ENCODE measurements at regions not wholly inside any gene's neighbourhood (a gene's known extent, or its start where the extent isn't known, plus 50 kb on each side); places are given as distances from the start of the nearest gene placed in this dataset.

GRCh38 chr3:73136941-73137340 is 75.5 kb downstream of the EBLN2 start:
- DNase-seq (ENCODE audit: low read depth), result no peak
- peaks cover 7% of the 10 kb centered on the region for H3K9me3 Mint-ChIP-seq (ENCODE audit: unreplicated experiment)
- H3K4me1 Mint-ChIP-seq (ENCODE audit: low read depth, unreplicated experiment), result no peaks in the 10 kb centered on the region
- Histone ChIP-seq H2AFZ (ENCODE audit: low read depth, low read length) (no peak overlapping the region), H3K4me3 (ENCODE audit: insufficient read depth, low read depth, low read length) (no peak overlapping the region), H3K79me2 (ENCODE audit: insufficient read depth, low read length) (no peaks in the 10 kb centered on the region), H3K4me2 (ENCODE audit: low read length) (no peak overlapping the region), H3K27ac (ENCODE audit: low read depth, low read length) (no peak overlapping the region), H3K9ac (ENCODE audit: low read length) (no peak overlapping the region), H3K27me3 (ENCODE audit: insufficient read depth, low read length) (peaks cover 6% of the 10 kb centered on the region), H3K4me1 (ENCODE audit: insufficient read depth, low read length) (no peaks in the 10 kb centered on the region), H3K36me3 (ENCODE audit: insufficient read depth, low read length) (no peaks in the 10 kb centered on the region), H4K20me1 (ENCODE audit: insufficient read depth, low read length) (no peaks in the 10 kb centered on the region), H3K9me3 (ENCODE audit: insufficient read depth, low read depth, low read length) (no peaks in the 10 kb centered on the region)
- no peaks in the 10 kb centered on the region for H3K36me3 Mint-ChIP-seq (ENCODE audit: low read depth, unreplicated experiment)
- H3K27ac Mint-ChIP-seq (ENCODE audit: unreplicated experiment), result no peak overlapping the region
- no peaks in the 10 kb centered on the region for H3K27me3 Mint-ChIP-seq (ENCODE audit: low read depth, unreplicated experiment)
- FAIRE-seq, result no peak
- no peak overlapping the region for H3K4me3 Mint-ChIP-seq (ENCODE audit: unreplicated experiment)
- TF ChIP-seq CTCF (IDR thresholded peaks at IDR 0.05; ENCODE audit: insufficient read depth, low read depth, low read length), result no peak
- TF ChIP-seq EZH2 (IDR thresholded peaks at IDR 0.05; ENCODE audit: insufficient read depth, low read length), result no peak

DNA sequence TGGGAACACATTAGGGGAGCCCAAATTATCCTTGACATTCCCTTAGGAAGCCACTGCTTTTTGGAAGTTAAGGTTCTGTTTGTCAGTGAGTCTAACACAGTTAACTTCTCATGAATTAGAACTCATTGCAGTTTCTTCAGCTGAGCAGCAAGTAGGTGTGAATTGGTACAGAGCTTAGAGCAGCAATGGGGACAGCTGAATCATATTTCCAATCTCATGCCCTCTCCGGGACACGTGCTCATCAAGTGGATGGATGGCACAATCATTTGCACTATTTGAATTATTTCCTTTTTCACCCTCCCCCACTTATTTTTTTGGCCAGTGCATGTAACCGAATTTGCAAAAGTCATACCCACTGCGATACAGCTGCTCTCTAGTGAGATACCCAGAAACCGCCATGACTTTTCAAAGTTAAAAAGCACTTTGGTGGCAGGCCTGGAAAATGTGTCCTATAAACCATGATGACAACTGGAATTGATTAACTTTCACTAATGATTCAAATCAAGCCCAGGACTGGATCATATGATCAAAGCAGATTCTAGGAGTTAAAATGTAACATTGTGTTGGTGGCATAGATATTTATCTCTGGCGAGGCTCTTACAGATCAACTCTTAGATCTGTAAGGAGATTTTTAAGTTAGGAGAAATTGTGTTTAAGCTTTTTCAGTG is 76.4 kb downstream of the EBLN2 start:
- FAIRE-seq (no peak), DNase-seq (ENCODE audit: low read depth) (no peak)
- Histone ChIP-seq H3K36me3 (ENCODE audit: insufficient read depth, low read length) (no peaks in the 10 kb centered on the region), H4K20me1 (ENCODE audit: insufficient read depth, low read length) (no peaks in the 10 kb centered on the region), H3K4me3 (ENCODE audit: insufficient read depth, low read depth, low read length) (no peak overlapping the region), H3K4me1 (ENCODE audit: insufficient read depth, low read length) (no peaks in the 10 kb centered on the region), H2AFZ (ENCODE audit: low read depth, low read length) (no peak overlapping the region), H3K9me3 (ENCODE audit: insufficient read depth, low read depth, low read length) (no peaks in the 10 kb centered on the region), H3K27me3 (ENCODE audit: insufficient read depth, low read length) (peaks cover 7% of the 10 kb centered on the region), H3K9ac (ENCODE audit: low read length) (no peak overlapping the region), H3K27ac (ENCODE audit: low read depth, low read length) (no peak overlapping the region), H3K79me2 (ENCODE audit: insufficient read depth, low read length) (no peaks in the 10 kb centered on the region), H3K4me2 (ENCODE audit: low read length) (no peak overlapping the region)
- no peaks in the 10 kb centered on the region for H3K4me1 Mint-ChIP-seq (ENCODE audit: low read depth, unreplicated experiment)
- TF ChIP-seq EZH2 (IDR thresholded peaks at IDR 0.05; ENCODE audit: insufficient read depth, low read length), result no peak
- TF ChIP-seq CTCF (IDR thresholded peaks at IDR 0.05; ENCODE audit: insufficient read depth, low read depth, low read length), result no peak
- H3K36me3 Mint-ChIP-seq (ENCODE audit: low read depth, unreplicated experiment), result no peaks in the 10 kb centered on the region
- H3K27ac Mint-ChIP-seq (ENCODE audit: unreplicated experiment), result no peak overlapping the region
- H3K27me3 Mint-ChIP-seq (ENCODE audit: low read depth, unreplicated experiment), result no peaks in the 10 kb centered on the region
- H3K4me3 Mint-ChIP-seq (ENCODE audit: unreplicated experiment), result no peak overlapping the region
- H3K9me3 Mint-ChIP-seq (ENCODE audit: unreplicated experiment), result peaks cover 7% of the 10 kb centered on the region

DNA sequence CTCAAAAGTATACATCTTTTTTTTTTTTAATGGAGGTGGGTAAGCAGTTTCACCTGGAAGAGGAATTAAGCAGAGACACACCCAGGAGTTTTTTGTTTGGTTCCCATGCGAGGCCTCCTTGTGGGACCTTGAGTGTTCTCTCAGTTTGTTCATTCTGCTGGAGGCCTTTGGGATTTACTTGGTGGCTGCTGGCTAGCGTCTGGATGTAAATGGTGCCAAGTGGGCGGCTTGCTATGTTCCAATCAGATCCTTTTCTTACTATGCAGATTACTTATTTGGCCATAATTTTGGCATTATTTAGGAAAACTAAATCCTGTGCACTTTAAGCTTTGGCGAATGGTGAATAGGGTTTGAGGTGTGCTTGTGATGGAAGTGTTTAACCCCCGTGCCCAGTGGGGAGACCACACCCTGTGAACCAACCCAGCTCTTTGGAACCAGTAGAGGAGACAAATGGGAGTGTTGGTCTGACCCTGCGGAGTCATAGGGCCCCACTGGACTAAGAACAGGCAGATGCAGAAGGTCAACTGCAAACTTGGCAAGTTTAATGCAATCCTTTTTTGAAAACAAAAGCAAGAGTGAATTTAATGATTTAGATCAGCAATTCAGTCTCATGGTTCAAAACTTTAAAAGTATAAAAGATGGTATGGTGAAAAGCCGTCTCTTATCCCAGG is 79.4 kb downstream of the EBLN2 start:
- Histone ChIP-seq H3K27me3 (ENCODE audit: insufficient read depth, low read length) (peaks cover 9% of the 10 kb centered on the region), H4K20me1 (ENCODE audit: insufficient read depth, low read length) (no peaks in the 10 kb centered on the region), H3K4me2 (ENCODE audit: low read length) (no peak overlapping the region), H3K36me3 (ENCODE audit: insufficient read depth, low read length) (no peaks in the 10 kb centered on the region), H3K79me2 (ENCODE audit: insufficient read depth, low read length) (no peaks in the 10 kb centered on the region), H3K9ac (ENCODE audit: low read length) (no peak overlapping the region), H3K27ac (ENCODE audit: low read depth, low read length) (no peak overlapping the region), H3K4me3 (ENCODE audit: insufficient read depth, low read depth, low read length) (no peak overlapping the region), H3K9me3 (ENCODE audit: insufficient read depth, low read depth, low read length) (no peaks in the 10 kb centered on the region), H2AFZ (ENCODE audit: low read depth, low read length) (no peak overlapping the region), H3K4me1 (ENCODE audit: insufficient read depth, low read length) (peaks cover 4% of the 10 kb centered on the region)
- Mint-ChIP-seq H3K4me1 (ENCODE audit: low read depth, unreplicated experiment) (no peaks in the 10 kb centered on the region), H3K27me3 (ENCODE audit: low read depth, unreplicated experiment) (peaks cover 3% of the 10 kb centered on the region), H3K27ac (ENCODE audit: unreplicated experiment) (no peak overlapping the region), H3K9me3 (ENCODE audit: unreplicated experiment) (no peaks in the 10 kb centered on the region), H3K4me3 (ENCODE audit: unreplicated experiment) (no peak overlapping the region), H3K36me3 (ENCODE audit: low read depth, unreplicated experiment) (no peaks in the 10 kb centered on the region)
- TF ChIP-seq CTCF (IDR thresholded peaks at IDR 0.05; ENCODE audit: insufficient read depth, low read depth, low read length) (no peak), EZH2 (IDR thresholded peaks at IDR 0.05; ENCODE audit: insufficient read depth, low read length) (no peak)
- DNase-seq (ENCODE audit: low read depth), result no peak
- no peak for FAIRE-seq
